CD4-positive, alpha-beta T cell treated with Interleukin-4 for 1 hour (primary cell): ENCODE measurements at regions not wholly inside any gene's neighbourhood (a gene's known extent, or its start where the extent isn't known, plus 50 kb on each side); places are given as distances from the start of the nearest gene placed in this dataset.
A peak's percentile ranks its signal among the peaks of the same experiment; 100 is the strongest.

Experiments used
- DNase-seq, 2 donors: peaks; one replicate each; pipeline ENCODE4 v3.0.0-alpha.2; 2020 to 2022

DNA sequence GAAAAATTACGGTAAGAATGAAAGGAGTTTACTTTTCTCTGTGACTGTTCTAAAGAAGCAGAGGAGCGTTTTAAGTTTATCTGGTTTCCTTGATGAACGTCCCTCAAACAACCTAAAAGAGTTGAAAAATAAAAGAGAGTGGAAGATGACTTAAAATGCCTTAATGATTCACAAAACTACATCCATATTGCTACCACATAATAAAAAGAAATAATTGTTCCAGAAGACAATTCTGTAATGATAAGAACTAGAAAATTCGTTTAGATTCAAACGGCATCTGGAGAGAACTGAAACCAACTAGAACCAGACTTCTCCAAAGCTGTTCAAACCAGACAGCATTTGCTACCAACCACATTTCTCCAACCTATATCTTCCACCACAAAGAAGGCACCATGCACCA, 68.1 kb downstream of the TEKT4 start:
- DNase-seq: no peak

GRCh38 chr2:94947097-94948016, 76.1 kb downstream of the TEKT4 start:
- DNase-seq: no peak

DNA sequence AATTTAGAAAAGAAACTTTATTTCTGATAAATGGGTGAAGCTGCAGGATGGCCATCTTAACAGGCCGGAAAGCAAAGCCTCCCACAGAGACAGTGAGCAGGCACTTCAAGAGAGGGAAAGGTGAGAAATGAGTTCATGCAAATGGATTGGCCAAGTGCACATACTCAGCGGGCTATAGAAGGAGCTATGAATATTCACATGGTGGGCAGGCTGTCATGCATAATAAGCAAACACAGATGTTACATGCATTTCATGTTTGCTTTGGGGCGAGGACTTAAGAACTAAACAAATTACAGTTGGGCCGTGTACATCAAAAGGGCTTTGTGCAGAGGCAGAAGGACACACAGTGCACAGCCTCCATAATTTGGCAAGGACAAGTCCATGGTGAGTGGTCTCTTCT, 69.8 kb upstream of the MAL start:
- no peak for DNase-seq

- peak in 1 of 2 donors; percentile 22 for DNase-seq
These were observed 68.6 kb upstream of the MAL start for GRCh38 chr2:94956797-94957391.

DNA sequence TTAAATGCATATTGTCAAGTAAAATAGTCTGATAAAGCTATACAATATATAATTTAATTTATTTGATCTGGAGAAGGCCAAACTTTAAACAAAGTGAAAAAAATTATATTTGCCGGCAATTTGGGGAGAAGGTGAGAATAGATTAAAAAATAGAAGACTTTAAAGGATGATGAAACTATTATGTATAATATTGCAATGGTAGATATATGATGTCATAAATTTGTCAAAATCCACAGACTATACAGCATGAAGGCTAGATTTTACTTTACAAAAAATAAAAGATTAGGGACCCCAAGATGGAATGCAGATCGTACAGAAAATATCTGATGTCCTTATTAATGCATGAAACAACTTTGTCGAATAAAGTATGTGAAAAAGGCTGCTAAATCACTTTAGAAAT, 67.3 kb upstream of the MAL start:
- no peak for DNase-seq

DNA sequence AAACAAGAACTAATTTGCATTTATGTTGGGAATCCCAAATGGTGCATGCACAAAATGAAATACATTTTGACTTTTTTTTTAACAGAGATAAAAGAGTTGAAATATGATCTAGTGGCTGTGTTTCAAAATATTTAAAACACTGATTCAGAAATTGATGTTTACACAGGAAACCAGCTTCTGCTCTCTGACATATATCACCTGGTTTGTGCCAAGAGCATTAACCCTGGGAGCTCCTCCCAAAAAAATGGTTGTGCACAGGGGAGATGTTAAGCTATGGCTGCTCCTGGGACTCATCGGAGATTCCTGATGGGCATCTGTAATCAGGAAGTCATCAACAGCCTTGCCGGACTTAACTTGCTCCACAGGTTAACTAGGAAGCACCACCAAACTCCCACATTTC, 65.2 kb upstream of the MAL start:
- no peak for DNase-seq

DNA sequence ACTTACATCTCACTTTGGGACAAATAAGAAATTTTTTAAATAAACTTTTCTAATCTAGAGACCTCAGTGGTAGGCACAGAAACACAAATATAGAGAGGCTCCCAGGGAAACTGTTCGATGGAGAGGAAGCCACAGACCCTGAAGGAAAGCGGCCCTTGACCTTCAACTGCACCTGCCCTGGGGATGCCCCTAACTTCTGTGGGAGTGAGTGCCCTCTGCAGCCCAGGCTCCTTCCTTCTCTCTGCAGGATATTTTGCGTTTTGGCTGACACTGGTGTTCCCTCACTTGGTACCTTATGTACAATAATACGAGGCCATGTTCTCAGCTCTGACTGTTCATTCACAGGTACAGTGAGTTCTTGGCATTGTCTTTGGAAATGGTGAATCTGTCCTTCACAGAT, 64.8 kb upstream of the MAL start:
- no peak for DNase-seq

GRCh38 chr2:94964193-94964592, 61.3 kb upstream of the MAL start:
- DNase-seq: no peak

- DNase-seq: no peak
These were observed 58.8 kb upstream of the MAL start for GRCh38 chr2:94966689-94967088.

DNA sequence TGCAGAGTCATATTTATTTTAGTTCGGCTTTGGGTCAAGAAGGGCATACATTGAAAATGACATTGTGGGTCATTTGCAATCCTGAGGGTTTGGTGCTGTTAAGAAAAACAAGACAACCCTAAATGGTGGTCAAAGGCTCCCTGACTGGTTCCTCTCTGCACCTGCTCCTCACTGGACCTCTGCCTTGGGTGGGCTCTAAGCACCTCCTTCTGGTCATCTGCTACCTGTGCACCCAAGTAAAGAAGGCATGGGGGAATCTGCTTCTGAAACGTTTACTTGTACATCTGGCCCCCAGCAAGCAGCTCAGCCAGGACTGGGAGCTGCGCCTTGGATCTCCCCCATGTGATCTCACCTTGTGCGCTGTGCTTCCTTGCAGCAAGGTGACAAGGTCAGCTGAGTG, 55.2 kb upstream of the MAL start:
- no peak for DNase-seq
